ENCODE measurements at regions not wholly inside any gene's neighbourhood (a gene's known extent, or its start where the extent isn't known, plus 50 kb on each side); places are given as distances from the start of the nearest gene placed in this dataset.

DNA sequence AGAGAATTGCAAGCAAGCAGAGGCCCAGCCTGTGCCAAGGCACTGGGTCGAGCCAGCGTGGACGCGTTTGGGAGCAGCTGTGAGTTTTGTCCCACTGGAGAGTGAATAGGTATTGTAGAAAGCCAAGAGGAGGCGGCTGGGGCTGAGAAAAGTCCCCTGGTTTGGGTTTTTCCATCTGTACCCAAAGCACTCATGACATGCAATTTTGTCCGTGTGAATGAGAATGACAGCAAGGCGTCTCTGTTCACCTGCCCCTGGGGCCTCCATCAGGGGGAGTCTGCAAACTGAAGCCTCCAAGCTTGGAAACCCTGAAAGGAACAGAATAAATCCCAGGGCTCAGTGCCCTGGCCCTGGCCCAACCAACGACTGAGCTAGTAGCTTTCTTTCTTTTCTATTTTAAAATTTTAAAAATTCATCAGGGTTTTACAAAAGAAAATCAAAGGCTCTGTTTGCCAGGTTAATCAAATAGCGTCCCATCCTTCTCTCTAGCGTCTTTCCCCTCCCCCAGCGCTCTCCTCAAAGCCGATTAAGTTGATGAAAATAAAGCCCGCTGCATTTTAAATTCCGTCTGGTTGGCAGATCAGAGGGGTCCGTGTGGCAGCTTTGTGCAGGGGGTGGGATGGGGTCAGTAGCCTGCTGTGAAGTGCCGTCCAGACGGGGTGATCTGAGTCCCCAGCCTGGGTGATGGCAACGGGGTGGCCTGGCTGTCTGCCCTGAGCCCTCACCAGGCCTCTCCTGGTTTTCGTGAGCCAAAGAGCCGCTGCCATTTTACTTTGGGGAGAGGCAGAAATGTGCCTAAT lies 171.0 kb downstream of the KATNIP start:
- Histone ChIP-seq H3K4ac (ENCODE audit: low read depth, low read length) (no peak overlapping the region), H3K23ac (ENCODE audit: insufficient read length, low read depth, low read length) (no peak overlapping the region), H3K27me3 (ENCODE audit: insufficient read depth, low read length) (no peaks in the 10 kb centered on the region), H3T11ph (ENCODE audit: low read length) (no peak overlapping the region), H2AFZ (ENCODE audit: low read length) (no peak overlapping the region), H3K14ac (ENCODE audit: insufficient read depth, low read length) (peak overlapping the region; percentile 61; the same call in 1 of the 2 replicates), H4K5ac (ENCODE audit: insufficient read length, low read depth, low read length) (no peak overlapping the region), H2AK5ac (ENCODE audit: insufficient read length, low read length) (no peak overlapping the region), H4K91ac (ENCODE audit: insufficient read length, low read depth, low read length) (no peak overlapping the region), H2BK12ac (ENCODE audit: insufficient read length, low read depth, low read length) (no peak overlapping the region), H4K8ac (replicated peaks; ENCODE audit: insufficient read length, low read depth, low read length) (no peak overlapping the region), H3K79me1 (ENCODE audit: insufficient read depth, low read depth, low read length, poor library complexity, severe bottlenecking) (no peaks in the 10 kb centered on the region), H4K20me1 (ENCODE audit: control insufficient read depth, insufficient read depth, insufficient read length) (no peaks in the 10 kb centered on the region), H3K79me2 (ENCODE audit: insufficient read depth, low read length) (no peaks in the 10 kb centered on the region), H3K4me1 (ENCODE audit: insufficient read depth, low read length) (no peaks in the 10 kb centered on the region; the same call in 1 of the 2 replicates), H2BK120ac (ENCODE audit: low read depth, low read length, poor library complexity, severe bottlenecking) (no peak overlapping the region), H3K9me3 (ENCODE audit: control insufficient read depth, low read depth, low read length) (no peaks in the 10 kb centered on the region), H2BK15ac (ENCODE audit: low read depth, low read length) (no peak overlapping the region), H3K9ac (ENCODE audit: extremely low read depth, insufficient read length, low read length) (no peak overlapping the region), H3K4me2 (ENCODE audit: insufficient read depth, insufficient read length, low read length) (no peak overlapping the region), H3K56ac (ENCODE audit: insufficient read length, low read depth, low read length) (no peak overlapping the region), H3K27ac (ENCODE audit: insufficient read length, low read depth, low read length) (no peak overlapping the region), H3K23me2 (ENCODE audit: insufficient read length, low read depth, low read length, poor library complexity, severe bottlenecking) (no peaks in the 10 kb centered on the region), H2BK5ac (ENCODE audit: insufficient read length, low read length) (no peak overlapping the region), H3K18ac (ENCODE audit: insufficient read length, low read depth, low read length) (peak overlapping the region; percentile 11), H2BK20ac (ENCODE audit: low read depth, low read length, poor library complexity, severe bottlenecking) (no peak overlapping the region)
- Mint-ChIP-seq H3K9me3 (no peaks in the 10 kb centered on the region; a peak in 2 of 5 replicates), H3K36me3 (ENCODE audit: insufficient read depth in 1 of 3, low read depth in 3 of 3) (peaks cover 2 to 9% (median 8%) of the 10 kb centered on the region in 3 experiments; a peak in 4 of 7 replicates), H3K27ac (peak overlapping the region; percentile 39 to 94 (median 84); a peak in 5 of 7 replicates), H3K4me3 (no peak overlapping the region), H3K27me3 (ENCODE audit: low read depth) (no peaks in the 10 kb centered on the region), H3K4me1 (peaks cover 35 to 40% of the 10 kb centered on the region in 2 experiments)
- TF ChIP-seq CTCF (conservative IDR thresholded peaks at IDR 0.05) = no peak
- no CpG with 5 or more reads among the region's 20 CpGs for WGBS (ENCODE audit: extremely low coverage, insufficient read length, low lambda C conversion rate)
- no peak for DNase-seq
